HUES48 (cell line): ENCODE measurements at regions not wholly inside any gene's neighbourhood (a gene's known extent, or its start where the extent isn't known, plus 50 kb on each side); places are given as distances from the start of the nearest gene placed in this dataset.

Experiments used
- H3K27ac ChIP-seq: one replicate; pipeline ENCODE4 v1.7.0; 2013; ENCODE audit warnings: low read depth, low read length, inconsistent platforms
- H3K27me3 ChIP-seq: 2 replicates; pipeline ENCODE4 v1.6.1; 2013; ENCODE audit warnings: mild to moderate bottlenecking, low read length; ENCODE audit not compliant: control insufficient read depth, insufficient read depth
- H3K36me3 ChIP-seq: 2 replicates; pipeline ENCODE4 v1.6.1; 2013; ENCODE audit warnings: low read length; ENCODE audit not compliant: control insufficient read depth, insufficient read depth
- H3K4me1 ChIP-seq: 2 replicates; pipeline ENCODE4 v1.6.1; 2013; ENCODE audit warnings: mild to moderate bottlenecking, low read length; ENCODE audit not compliant: control insufficient read depth, insufficient read depth
- H3K4me3 ChIP-seq: 2 replicates; pipeline ENCODE4 v1.5.1; 2013; ENCODE audit warnings: mild to moderate bottlenecking, low read depth, low read length
- H3K9ac ChIP-seq: 2 replicates; pipeline ENCODE4 v1.6.1; 2013; ENCODE audit warnings: mild to moderate bottlenecking, low read depth, low read length, moderate library complexity
- H3K9me3 ChIP-seq: 2 replicates; pipeline ENCODE4 v1.6.1; 2013; ENCODE audit warnings: low read length; ENCODE audit not compliant: control insufficient read depth, insufficient read depth

GRCh38 chr22:49413551-49413950, 414.1 kb downstream of the BRD1 start:
- H3K9ac ChIP-seq = no peak overlapping the region
- H3K27ac ChIP-seq = no peak overlapping the region
- H3K4me3 ChIP-seq = no peak overlapping the region
- H3K36me3 ChIP-seq = no peaks in the 10 kb centered on the region
- no peaks in the 10 kb centered on the region for H3K27me3 ChIP-seq
- no peaks in the 10 kb centered on the region for H3K4me1 ChIP-seq
- H3K9me3 ChIP-seq = no peaks in the 10 kb centered on the region

- Histone ChIP-seq H3K27ac (no peak overlapping the region), H3K27me3 (no peaks in the 10 kb centered on the region), H3K4me3 (no peak overlapping the region), H3K4me1 (no peaks in the 10 kb centered on the region), H3K9ac (no peak overlapping the region), H3K36me3 (no peaks in the 10 kb centered on the region), H3K9me3 (no peaks in the 10 kb centered on the region)
Measured at GRCh38 chr22:49413146-49413545, 414.5 kb downstream of the BRD1 start.

- Histone ChIP-seq H3K4me1 (no peaks in the 10 kb centered on the region), H3K36me3 (no peaks in the 10 kb centered on the region), H3K27me3 (no peaks in the 10 kb centered on the region), H3K27ac (no peak overlapping the region), H3K9me3 (no peaks in the 10 kb centered on the region), H3K4me3 (no peak overlapping the region), H3K9ac (no peak overlapping the region)
Measured at GRCh38 chr22:49412236-49412635, 415.4 kb downstream of the BRD1 start.

- H3K4me1 ChIP-seq = no peaks in the 10 kb centered on the region
- H3K9ac ChIP-seq = no peak overlapping the region
- no peak overlapping the region for H3K4me3 ChIP-seq
Measured at GRCh38 chr22:49411236-49411635, 416.4 kb downstream of the BRD1 start.

GRCh38 chr22:49408102-49408836, 419.4 kb downstream of the BRD1 start:
- Histone ChIP-seq H3K27ac (no peak overlapping the region), H3K9me3 (no peaks in the 10 kb centered on the region), H3K27me3 (no peaks in the 10 kb centered on the region), H3K9ac (no peak overlapping the region), H3K36me3 (no peaks in the 10 kb centered on the region), H3K4me1 (no peaks in the 10 kb centered on the region), H3K4me3 (no peak overlapping the region)

More at GRCh38 chr22:49411236-49411635, 416.4 kb downstream of the BRD1 start:
- H3K36me3 ChIP-seq = no peaks in the 10 kb centered on the region
- H3K9me3 ChIP-seq = no peaks in the 10 kb centered on the region
- H3K27me3 ChIP-seq = no peaks in the 10 kb centered on the region
- H3K27ac ChIP-seq = no peak overlapping the region

GRCh38 chr22:49406879-49407587, 420.6 kb downstream of the BRD1 start:
- no peaks in the 10 kb centered on the region for H3K9me3 ChIP-seq
- no peaks in the 10 kb centered on the region for H3K27me3 ChIP-seq
- H3K27ac ChIP-seq = no peak overlapping the region
- no peaks in the 10 kb centered on the region for H3K4me1 ChIP-seq
- no peak overlapping the region for H3K9ac ChIP-seq
- no peak overlapping the region for H3K4me3 ChIP-seq
- no peaks in the 10 kb centered on the region for H3K36me3 ChIP-seq

- H3K27me3 ChIP-seq = no peaks in the 10 kb centered on the region
- H3K4me1 ChIP-seq = no peaks in the 10 kb centered on the region
Measured at GRCh38 chr22:49406047-49406650, 421.5 kb downstream of the BRD1 start.

GRCh38 chr22:49405590-49405989, 422.1 kb downstream of the BRD1 start:
- Histone ChIP-seq H3K4me1 (no peaks in the 10 kb centered on the region), H3K4me3 (no peak overlapping the region), H3K27me3 (no peaks in the 10 kb centered on the region)

More at GRCh38 chr22:49406047-49406650, 421.5 kb downstream of the BRD1 start:
- Histone ChIP-seq H3K9me3 (no peaks in the 10 kb centered on the region), H3K27ac (no peak overlapping the region), H3K9ac (no peak overlapping the region), H3K36me3 (no peaks in the 10 kb centered on the region), H3K4me3 (no peak overlapping the region)

GRCh38 chr22:49404576-49405241, 423.0 kb downstream of the BRD1 start:
- no peak overlapping the region for H3K27ac ChIP-seq
- no peaks in the 10 kb centered on the region for H3K4me1 ChIP-seq
- H3K27me3 ChIP-seq = no peaks in the 10 kb centered on the region
- no peak overlapping the region for H3K4me3 ChIP-seq
- no peak overlapping the region for H3K9ac ChIP-seq
- H3K36me3 ChIP-seq = no peaks in the 10 kb centered on the region
- H3K9me3 ChIP-seq = no peaks in the 10 kb centered on the region

More at GRCh38 chr22:49405590-49405989, 422.1 kb downstream of the BRD1 start:
- Histone ChIP-seq H3K9me3 (no peaks in the 10 kb centered on the region), H3K27ac (no peak overlapping the region), H3K9ac (no peak overlapping the region), H3K36me3 (no peaks in the 10 kb centered on the region)

- Histone ChIP-seq H3K27me3 (no peaks in the 10 kb centered on the region), H3K36me3 (no peaks in the 10 kb centered on the region), H3K4me1 (no peaks in the 10 kb centered on the region), H3K27ac (no peak overlapping the region), H3K9ac (no peak overlapping the region), H3K4me3 (no peak overlapping the region), H3K9me3 (no peaks in the 10 kb centered on the region)
Measured at GRCh38 chr22:49404020-49404419, 423.7 kb downstream of the BRD1 start.
